Spleen (tissue), 11 donors: ENCODE measurements at regions not wholly inside any gene's neighbourhood (a gene's known extent, or its start where the extent isn't known, plus 50 kb on each side); places are given as distances from the start of the nearest gene placed in this dataset.

Source experiments
- DNase-seq: peaks from one replicate; pipeline ENCODE4 v3.0.0-alpha.2; 2020
- H3K27ac ChIP-seq, 8 donors: fragments of 200-600 bp; sonication (generic) in 7 of 8; 1 replicate in 4 of 8; 2 replicates in 4 of 8; pipeline versions ENCODE4 v1.5.0 to v1.8.0; 2016 to 2021; ENCODE audit warnings: inconsistent platforms in 4 of 8, mild to moderate bottlenecking in 4 of 8, moderate library complexity in 1 of 8
- H3K27me3 ChIP-seq, 7 donors: fragments of 200-600 bp; sonication (generic) in 6 of 7; replicated peaks in 1 of 7; 1 replicate in 4 of 7; 2 replicates in 3 of 7; pipeline versions ENCODE4 v1.5.0 to v1.8.0; 2016 to 2021; ENCODE audit warnings: inconsistent platforms in 3 of 7, mild to moderate bottlenecking in 1 of 7
- H3K36me3 ChIP-seq, 6 donors: fragments of 200-600 bp; sonication (generic) in 5 of 6; 1 replicate in 4 of 6; 2 replicates in 2 of 6; pipeline versions ENCODE4 v1.5.0 to v1.8.0; 2016 to 2021; ENCODE audit warnings: inconsistent platforms in 2 of 6
- H3K4me1 ChIP-seq, 6 donors: fragments of 200-600 bp; sonication (generic) in 5 of 6; 1 replicate in 3 of 6; 2 replicates in 3 of 6; pipeline versions ENCODE4 v1.5.0 to v1.8.0; 2016 to 2021; ENCODE audit warnings: inconsistent platforms in 3 of 6
- H3K4me3 ChIP-seq, 8 donors: fragments of 200-600 bp; sonication (generic) in 7 of 8; 1 replicate in 4 of 8; 2 replicates in 4 of 8; pipeline versions ENCODE4 v1.5.0 to v1.8.0; 2016 to 2021; ENCODE audit warnings: inconsistent platforms in 4 of 8, mild to moderate bottlenecking in 4 of 8, moderate library complexity in 2 of 8
- H3K9me3 ChIP-seq, 8 donors: fragments of 200-600 bp; sonication (generic) in 7 of 8; 1 replicate in 4 of 8; 2 replicates in 4 of 8; pipeline versions ENCODE4 v1.5.0 to v1.8.0; 2016 to 2021; ENCODE audit warnings: inconsistent platforms in 4 of 8
- POLR2A ChIP-seq, 3 donors: fragments of 450-650 bp; IDR thresholded peaks; one replicate each; pipeline ENCODE4 v1.5.1; 2017; ENCODE audit warnings: antibody characterized with exemption in 3 of 3, mild to moderate bottlenecking in 1 of 3
- POLR2AphosphoS5 ChIP-seq, 3 donors: sonication (generic); formaldehyde crosslinking; IDR thresholded peaks; one replicate each; pipeline ENCODE4 v1.5.1; 2017; ENCODE audit warnings: antibody characterized with exemption in 3 of 3
- WGBS, 5 donors: extraction: QIAGEN DNeasy Blood & Tissue Kit in 3 of 5; methylation state at CpG; one replicate each; pipeline versions ENCODE4 v1.1.5 to v1.1.7; 2013 to 2018; 5-methylcytosine and 5-hydroxymethylcytosine counted together
- intact Hi-C: fragments of 100-400 bp; cut with DNase I; formaldehyde crosslinking; loops from one replicate; pipeline ENCODE4 v1.15.0; 2023; ENCODE audit warnings: low total_unique reads
- TF ChIP-seq, protein P1 (sequence below), 11 experiments: fragments of 200-600 bp in 7 of 11; fragments of 450-650 bp in 4 of 11; sonication (generic) in 4 of 11; IDR thresholded peaks in 8 of 11; conservative IDR thresholded peaks in 3 of 11; 1 replicate in 7 of 11; 2 replicates in 4 of 11; pipeline versions ENCODE4 v1.4.0 to v1.8.0; 2016 to 2021; ENCODE audit warnings: antibody characterized with exemption in 11 of 11, inconsistent platforms in 4 of 11, mild to moderate bottlenecking in 1 of 11
- donor health status: healthy with polysubstance abuse.
- donor health status: DM: no; HTN: no; CAD: no; lungs with moderate emphysema.
- donor health status: DM: no; HTN: no; CAD: no.
- donor health status: Bipolar disorder and iron deficiency.
- donor health status: healthy.
- donor health status: DM: no; HTN: no; CAD: no.
- donor health status: DM: yes; HTN: yes; CAD: no.

DNA sequence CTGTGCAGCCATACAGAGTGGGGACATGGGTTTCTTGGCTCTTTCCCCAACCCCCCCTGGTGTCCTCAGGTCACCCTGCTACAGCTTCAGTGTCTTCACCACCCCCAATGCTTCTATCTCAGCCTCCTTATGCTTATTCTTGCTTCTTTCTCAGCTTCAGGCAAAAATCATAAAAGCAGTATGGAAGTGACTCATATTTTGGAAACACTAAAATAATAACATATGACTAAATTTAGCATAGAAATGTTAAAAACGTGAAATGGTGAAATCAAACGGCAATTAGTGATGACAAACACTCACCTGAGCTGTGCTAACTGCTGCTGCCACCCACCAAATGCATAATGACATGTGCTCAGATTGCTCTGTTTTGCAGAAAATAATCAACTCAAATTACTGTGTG lies 475.2 kb upstream of the EPHA3 start:
- 63 to 86% (median 67%) methylated on average over 2 of the region's 2 CpGs for WGBS, 5 donors
- Histone ChIP-seq H3K9me3 (peaks cover 0 to 12% (median 6%) of the 10 kb centered on the region in 8 donors), H3K27ac (no peak overlapping the region), H3K4me1 (no peaks in the 10 kb centered on the region), H3K27me3 (no peaks in the 10 kb centered on the region), H3K36me3 (no peaks in the 10 kb centered on the region), H3K4me3 (no peak overlapping the region)
- no peak for DNase-seq
- TF ChIP-seq POLR2AphosphoS5 (IDR thresholded peaks at IDR 0.05) (no peak), POLR2A (IDR thresholded peaks at IDR 0.05) (no peak)
- TF ChIP-seq, protein P1, sequence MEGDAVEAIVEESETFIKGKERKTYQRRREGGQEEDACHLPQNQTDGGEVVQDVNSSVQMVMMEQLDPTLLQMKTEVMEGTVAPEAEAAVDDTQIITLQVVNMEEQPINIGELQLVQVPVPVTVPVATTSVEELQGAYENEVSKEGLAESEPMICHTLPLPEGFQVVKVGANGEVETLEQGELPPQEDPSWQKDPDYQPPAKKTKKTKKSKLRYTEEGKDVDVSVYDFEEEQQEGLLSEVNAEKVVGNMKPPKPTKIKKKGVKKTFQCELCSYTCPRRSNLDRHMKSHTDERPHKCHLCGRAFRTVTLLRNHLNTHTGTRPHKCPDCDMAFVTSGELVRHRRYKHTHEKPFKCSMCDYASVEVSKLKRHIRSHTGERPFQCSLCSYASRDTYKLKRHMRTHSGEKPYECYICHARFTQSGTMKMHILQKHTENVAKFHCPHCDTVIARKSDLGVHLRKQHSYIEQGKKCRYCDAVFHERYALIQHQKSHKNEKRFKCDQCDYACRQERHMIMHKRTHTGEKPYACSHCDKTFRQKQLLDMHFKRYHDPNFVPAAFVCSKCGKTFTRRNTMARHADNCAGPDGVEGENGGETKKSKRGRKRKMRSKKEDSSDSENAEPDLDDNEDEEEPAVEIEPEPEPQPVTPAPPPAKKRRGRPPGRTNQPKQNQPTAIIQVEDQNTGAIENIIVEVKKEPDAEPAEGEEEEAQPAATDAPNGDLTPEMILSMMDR (IDR thresholded peaks at IDR 0.05 in 8 of 11, conservative IDR thresholded peaks at IDR 0.05 in 3 of 11), result no peak
- intact Hi-C loops, result no loop called here

DNA sequence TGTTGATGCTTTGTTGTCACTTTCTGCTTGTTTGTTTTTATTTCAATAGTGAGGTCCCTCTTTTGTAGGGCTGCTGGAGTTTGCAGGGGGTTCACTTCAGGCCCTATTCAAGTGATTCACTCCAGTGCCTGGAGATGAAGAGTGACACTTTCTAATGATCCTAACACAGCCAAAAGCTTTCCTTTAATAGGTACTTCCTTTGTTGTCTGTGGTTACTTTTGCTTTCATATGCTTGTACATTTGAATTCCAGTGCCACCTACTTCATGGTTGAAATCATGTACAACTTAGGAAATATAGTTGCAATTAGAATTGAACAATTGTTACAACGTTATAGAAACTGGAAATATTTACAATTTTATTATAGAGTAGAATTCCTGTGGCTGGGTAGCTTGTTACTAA lies 466.8 kb upstream of the EPHA3 start:
- 41 to 71% (median 47%) methylated on average over 1 of the region's 1 CpG for WGBS, 5 donors
- no peaks in the 10 kb centered on the region for H3K27me3 ChIP-seq
- no peak overlapping the region for H3K4me3 ChIP-seq
- intact Hi-C loops, result no loop called here
- H3K36me3 ChIP-seq, result no peaks in the 10 kb centered on the region
- H3K4me1 ChIP-seq, result no peaks in the 10 kb centered on the region
- H3K9me3 ChIP-seq, result peaks cover 0 to 20% (median 4%) of the 10 kb centered on the region in 8 donors
- no peak for DNase-seq
- TF ChIP-seq, protein P1 (IDR thresholded peaks at IDR 0.05 in 8 of 11, conservative IDR thresholded peaks at IDR 0.05 in 3 of 11), result no peak
- TF ChIP-seq POLR2AphosphoS5 (IDR thresholded peaks at IDR 0.05) (no peak), POLR2A (IDR thresholded peaks at IDR 0.05) (no peak)
- H3K27ac ChIP-seq, result no peak overlapping the region

- Histone ChIP-seq H3K27ac (no peak overlapping the region), H3K4me3 (no peak overlapping the region), H3K9me3 (peaks cover 0 to 14% (median 0%) of the 10 kb centered on the region in 8 donors), H3K36me3 (no peaks in the 10 kb centered on the region), H3K4me1 (no peaks in the 10 kb centered on the region), H3K27me3 (no peaks in the 10 kb centered on the region)
- TF ChIP-seq POLR2A (IDR thresholded peaks at IDR 0.05), result no peak
- TF ChIP-seq, protein P1 (IDR thresholded peaks at IDR 0.05 in 8 of 11, conservative IDR thresholded peaks at IDR 0.05 in 3 of 11), result no peak
- TF ChIP-seq POLR2AphosphoS5 (IDR thresholded peaks at IDR 0.05), result no peak
- 80 to 96% (median 87%) methylated on average over 2 of the region's 2 CpGs for WGBS, 5 donors
- no peak for DNase-seq
- intact Hi-C loops, result no loop called here
These were observed 466.3 kb upstream of the EPHA3 start for GRCh38 chr3:88641033-88641604.

- intact Hi-C loops, result no loop called here
- no peaks in the 10 kb centered on the region for H3K27me3 ChIP-seq
- TF ChIP-seq POLR2A (IDR thresholded peaks at IDR 0.05), result no peak
- no peak for TF ChIP-seq POLR2AphosphoS5 (IDR thresholded peaks at IDR 0.05)
- TF ChIP-seq, protein P1 (IDR thresholded peaks at IDR 0.05 in 8 of 11, conservative IDR thresholded peaks at IDR 0.05 in 3 of 11), result no peak
- H3K36me3 ChIP-seq, result no peaks in the 10 kb centered on the region
- no peak overlapping the region for H3K4me3 ChIP-seq
- DNase-seq, result no peak
- peaks cover 0 to 14% (median 1%) of the 10 kb centered on the region in 8 donors for H3K9me3 ChIP-seq
- no peak overlapping the region for H3K27ac ChIP-seq
- H3K4me1 ChIP-seq, result no peaks in the 10 kb centered on the region
- 82 to 97% (median 86%) methylated on average over 4 of the region's 4 CpGs for WGBS, 5 donors
These were observed 450.0 kb upstream of the EPHA3 start for GRCh38 chr3:88657459-88657858.
